Spleen (tissue), 7 donors: ENCODE measurements at regions not wholly inside any gene's neighbourhood (a gene's known extent, or its start where the extent isn't known, plus 50 kb on each side); places are given as distances from the start of the nearest gene placed in this dataset.

Experiments used
- CTCF ChIP-seq, 11 experiments: fragments of 200-600 bp in 7 of 11; fragments of 450-650 bp in 4 of 11; sonication (generic) in 4 of 11; IDR thresholded peaks in 8 of 11; conservative IDR thresholded peaks in 3 of 11; 1 replicate in 7 of 11; 2 replicates in 4 of 11; pipeline versions ENCODE4 v1.4.0 to v1.8.0; 2016 to 2021; ENCODE audit warnings: antibody characterized with exemption in 11 of 11, inconsistent platforms in 4 of 11, mild to moderate bottlenecking in 1 of 11
- POLR2A ChIP-seq, 3 donors: fragments of 450-650 bp; IDR thresholded peaks; one replicate each; pipeline ENCODE4 v1.5.1; 2017; ENCODE audit warnings: antibody characterized with exemption in 3 of 3, mild to moderate bottlenecking in 1 of 3
- donor health status: DM: no; HTN: no; CAD: no; lungs with moderate emphysema.
- donor health status: DM: no; HTN: no; CAD: no.
- donor health status: DM: no; HTN: no; CAD: no.

DNA sequence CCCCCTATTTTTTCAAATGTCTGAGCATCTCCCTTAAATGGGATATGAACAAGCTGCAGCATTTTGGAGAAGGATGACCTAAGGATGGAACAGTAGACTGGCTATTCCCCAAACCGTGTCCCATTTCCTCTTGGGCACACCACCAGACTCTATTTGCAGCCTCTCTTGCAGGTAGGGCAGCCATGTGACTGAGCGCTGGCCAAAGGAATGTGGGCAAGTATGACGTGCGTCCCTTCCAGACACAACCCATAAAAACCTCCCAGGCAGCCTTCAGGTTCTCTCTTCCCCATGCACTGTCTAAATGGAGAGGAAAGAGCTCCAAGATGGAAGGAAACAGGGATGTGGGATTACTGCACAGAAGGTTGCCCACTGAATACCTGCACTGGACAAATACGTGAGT lies 149.7 kb downstream of the CCT6B start:
- no peak for TF ChIP-seq CTCF (IDR thresholded peaks at IDR 0.05 in 8 of 11, conservative IDR thresholded peaks at IDR 0.05 in 3 of 11)
- no peak for TF ChIP-seq POLR2A (IDR thresholded peaks at IDR 0.05)
